Activated CD8-positive, alpha-beta T cell treated with anti-CD3 and anti-CD28 coated beads for 36 hours (primary cell): ENCODE measurements at regions not wholly inside any gene's neighbourhood (a gene's known extent, or its start where the extent isn't known, plus 50 kb on each side); places are given as distances from the start of the nearest gene placed in this dataset.
"Not testable (repeated sequence)": the region's sequence is repeated elsewhere in the genome, so short reads cannot be mapped to it uniquely, and the experiment has no call there.

Experiments used
- ATAC-seq: fragments of 200-7000 bp; cut with Tn5 transposase; one replicate; pipeline ENCODE4 v1.10.0; 2021; ENCODE audit warnings: mild to moderate bottlenecking, moderate library complexity
- CTCF ChIA-PET: fragments of 350-600 bp; sonication (Branson Sonifier 250); formaldehyde crosslinking; loops from one replicate; lab custom pipeline; 2021; ENCODE audit warnings: antibody characterized with exemption; lab: Charles Lee
- POLR2A ChIA-PET: fragments of 350-600 bp; sonication (Branson Sonifier 250); formaldehyde crosslinking; loops from one replicate; lab custom pipeline; 2021; ENCODE audit warnings: antibody characterized with exemption; lab: Charles Lee
- DNase-seq: peaks from one replicate; pipeline ENCODE4 v3.0.0-alpha.2; 2020
- H3K27ac Mint-ChIP-seq: one replicate; pipeline ENCODE4 v1.8.0; 2021; ENCODE audit warnings: mild to moderate bottlenecking, mixed read lengths
- H3K27me3 Mint-ChIP-seq: one replicate; pipeline ENCODE4 v1.8.0; 2021; ENCODE audit warnings: mixed read lengths
- H3K36me3 Mint-ChIP-seq: one replicate; pipeline ENCODE4 v1.8.0; 2021; ENCODE audit warnings: low read depth, mixed read lengths
- H3K4me1 Mint-ChIP-seq: one replicate; pipeline ENCODE4 v1.8.0; 2021; ENCODE audit warnings: low read depth, mixed read lengths
- H3K4me3 Mint-ChIP-seq: one replicate; pipeline ENCODE4 v1.8.0; 2021; ENCODE audit warnings: mild to moderate bottlenecking, moderate library complexity, mixed read lengths
- H3K9me3 Mint-ChIP-seq: one replicate; pipeline ENCODE4 v1.8.0; 2021; ENCODE audit warnings: mixed read lengths
- CTCF ChIP-seq: fragments of 200-600 bp; IDR thresholded peaks from one replicate; pipeline ENCODE4 v1.8.0; 2022; ENCODE audit warnings: antibody characterized with exemption, mild to moderate bottlenecking
- intact Hi-C: fragments of 100-400 bp; cut with micrococcal nuclease; formaldehyde crosslinking; loops from one replicate; pipeline ENCODE4 v1.10.0; 2022

GRCh38 chr2:187646556-187646955 lies 92.3 kb upstream of the TFPI start:
- POLR2A ChIA-PET, result no interaction called here
- Mint-ChIP-seq H3K27me3 (no peaks in the 10 kb centered on the region), H3K36me3 (no peaks in the 10 kb centered on the region), H3K4me3 (no peak overlapping the region), H3K27ac (no peak overlapping the region), H3K4me1 (no peaks in the 10 kb centered on the region), H3K9me3 (no peaks in the 10 kb centered on the region)
- CTCF ChIA-PET, result no interaction called here
- no peak for TF ChIP-seq CTCF
- DNase-seq (no peak), ATAC-seq (no peak)
- intact Hi-C loops, result no loop called here

- no peaks in the 10 kb centered on the region for H3K27me3 Mint-ChIP-seq
- no peaks in the 10 kb centered on the region for H3K9me3 Mint-ChIP-seq
- CTCF ChIA-PET, result no interaction called here
- no peaks in the 10 kb centered on the region for H3K4me1 Mint-ChIP-seq
- DNase-seq (no peak), ATAC-seq (no peak)
- TF ChIP-seq CTCF, result no peak
- no peaks in the 10 kb centered on the region for H3K36me3 Mint-ChIP-seq
- intact Hi-C loops, result no loop called here
- no peak overlapping the region for H3K4me3 Mint-ChIP-seq
- POLR2A ChIA-PET, result no interaction called here
- H3K27ac Mint-ChIP-seq, result no peak overlapping the region
Measured at GRCh38 chr2:187654535-187654934, 100.3 kb upstream of the TFPI start.

GRCh38 chr2:187655001-187655400 lies 100.8 kb upstream of the TFPI start:
- ATAC-seq, result no peak
- CTCF ChIA-PET, result no interaction called here
- Mint-ChIP-seq H3K9me3 (no peaks in the 10 kb centered on the region), H3K4me1 (no peaks in the 10 kb centered on the region), H3K36me3 (no peaks in the 10 kb centered on the region), H3K27me3 (no peaks in the 10 kb centered on the region), H3K27ac (no peak overlapping the region), H3K4me3 (no peak overlapping the region)
- POLR2A ChIA-PET, result no interaction called here
- intact Hi-C loops, result no loop called here
- DNase-seq, result no peak
- TF ChIP-seq CTCF, result no peak

- no peaks in the 10 kb centered on the region for H3K4me1 Mint-ChIP-seq
- intact Hi-C loops, result no loop called here
- no peak overlapping the region for H3K4me3 Mint-ChIP-seq
- TF ChIP-seq CTCF, result no peak
- ATAC-seq, result no peak
- ChIA-PET POLR2A (no interaction called here), CTCF (no interaction called here)
- H3K9me3 Mint-ChIP-seq, result no peaks in the 10 kb centered on the region
- H3K27me3 Mint-ChIP-seq, result no peaks in the 10 kb centered on the region
- DNase-seq, result no peak
- H3K27ac Mint-ChIP-seq, result no peak overlapping the region
- H3K36me3 Mint-ChIP-seq, result no peaks in the 10 kb centered on the region
Measured at GRCh38 chr2:187656123-187656522, 101.9 kb upstream of the TFPI start.

- POLR2A ChIA-PET, result no interaction called here
- TF ChIP-seq CTCF, result no peak
Measured at GRCh38 chr2:187658952-187659525, 104.8 kb upstream of the TFPI start.

GRCh38 chr2:187676050-187676449 lies 121.8 kb upstream of the TFPI start:
- H3K36me3 Mint-ChIP-seq, H3K9me3 Mint-ChIP-seq, H3K4me3 Mint-ChIP-seq, POLR2A ChIA-PET, H3K27me3 Mint-ChIP-seq, H3K27ac Mint-ChIP-seq, H3K4me1 Mint-ChIP-seq, DNase-seq, intact Hi-C loops, ATAC-seq, CTCF ChIA-PET: not testable (repeated sequence)

More at GRCh38 chr2:187658952-187659525, 104.8 kb upstream of the TFPI start:
- Mint-ChIP-seq H3K27me3 (no peaks in the 10 kb centered on the region), H3K4me1 (no peaks in the 10 kb centered on the region), H3K36me3 (no peaks in the 10 kb centered on the region), H3K27ac (no peak overlapping the region), H3K9me3 (no peaks in the 10 kb centered on the region), H3K4me3 (no peak overlapping the region)
- no peak for ATAC-seq
- DNase-seq, result no peak
- intact Hi-C loops, result no loop called here
- CTCF ChIA-PET, result no interaction called here
